MG63 (cell line): ENCODE measurements at regions not wholly inside any gene's neighbourhood (a gene's known extent, or its start where the extent isn't known, plus 50 kb on each side); places are given as distances from the start of the nearest gene placed in this dataset.
"Not testable (repeated sequence)": the region's sequence is repeated elsewhere in the genome, so short reads cannot be mapped to it uniquely, and the experiment has no call there.

Experiments
- DNase-seq: peaks from one replicate; pipeline ENCODE4 v3.0.0-alpha.2; 2020
- H3K27me3 ChIP-seq: fragments of 250-450 bp; sonication (Bioruptor Pico); 2 replicates; pipeline ENCODE4 v1.5.1; 2020; ENCODE audit warnings: mild to moderate bottlenecking, moderate library complexity
- H3K36me3 ChIP-seq: fragments of 250-450 bp; sonication (Bioruptor Pico); 2 replicates; pipeline ENCODE4 v1.5.1; 2020; ENCODE audit warnings: mild to moderate bottlenecking, moderate library complexity
- H3K4me3 ChIP-seq: fragments of 250-450 bp; sonication (Bioruptor Pico); 2 replicates; pipeline ENCODE4 v1.5.1; 2020; ENCODE audit warnings: mild to moderate bottlenecking, moderate library complexity
- H3K9me3 ChIP-seq: fragments of 250-450 bp; sonication (Bioruptor Pico); 2 replicates; pipeline ENCODE4 v1.5.1; 2020; ENCODE audit warnings: mild to moderate bottlenecking, moderate library complexity

GRCh38 chr15:26132811-26133210 is 269.7 kb upstream of the ATP10A start:
- H3K9me3 ChIP-seq, result no peaks in the 10 kb centered on the region
- no peak overlapping the region for H3K4me3 ChIP-seq
- no peaks in the 10 kb centered on the region for H3K27me3 ChIP-seq
- no peak for DNase-seq
- no peaks in the 10 kb centered on the region for H3K36me3 ChIP-seq

GRCh38 chr15:26129852-26130251 is 266.7 kb upstream of the ATP10A start:
- H3K9me3 ChIP-seq, result no peaks in the 10 kb centered on the region
- no peaks in the 10 kb centered on the region for H3K27me3 ChIP-seq
- H3K4me3 ChIP-seq, result no peak overlapping the region
- no peak for DNase-seq
- no peaks in the 10 kb centered on the region for H3K36me3 ChIP-seq

- no peak for DNase-seq
- Histone ChIP-seq H3K4me3 (no peak overlapping the region), H3K36me3 (no peaks in the 10 kb centered on the region), H3K9me3 (no peaks in the 10 kb centered on the region), H3K27me3 (no peaks in the 10 kb centered on the region)
These were observed 265.5 kb upstream of the ATP10A start for GRCh38 chr15:26128611-26129140.

GRCh38 chr15:26126819-26127387 is 263.8 kb upstream of the ATP10A start:
- DNase-seq, result no peak
- H3K4me3 ChIP-seq, result no peak overlapping the region
- no peaks in the 10 kb centered on the region for H3K9me3 ChIP-seq
- H3K36me3 ChIP-seq, result no peaks in the 10 kb centered on the region
- H3K27me3 ChIP-seq, result no peaks in the 10 kb centered on the region

GRCh38 chr15:26126070-26126469 is 262.9 kb upstream of the ATP10A start:
- no peaks in the 10 kb centered on the region for H3K27me3 ChIP-seq

GRCh38 chr15:26125664-26126063 is 262.5 kb upstream of the ATP10A start:
- H3K9me3 ChIP-seq, result no peaks in the 10 kb centered on the region
- no peak for DNase-seq
- no peak overlapping the region for H3K4me3 ChIP-seq
- H3K36me3 ChIP-seq, result no peaks in the 10 kb centered on the region
- H3K27me3 ChIP-seq, result no peaks in the 10 kb centered on the region

More at GRCh38 chr15:26126070-26126469, 262.9 kb upstream of the ATP10A start:
- no peaks in the 10 kb centered on the region for H3K9me3 ChIP-seq
- DNase-seq, result peak; percentile 30
- no peak overlapping the region for H3K4me3 ChIP-seq
- H3K36me3 ChIP-seq, result no peaks in the 10 kb centered on the region

GRCh38 chr15:26119322-26119721 is 256.2 kb upstream of the ATP10A start:
- DNase-seq, result no peak
- H3K9me3 ChIP-seq, result no peaks in the 10 kb centered on the region
- H3K27me3 ChIP-seq, result no peaks in the 10 kb centered on the region
- no peak overlapping the region for H3K4me3 ChIP-seq
- H3K36me3 ChIP-seq, result no peaks in the 10 kb centered on the region

GRCh38 chr15:26115229-26115943 is 252.3 kb upstream of the ATP10A start:
- Histone ChIP-seq H3K4me3 (no peak overlapping the region), H3K9me3 (no peaks in the 10 kb centered on the region), H3K27me3 (no peaks in the 10 kb centered on the region), H3K36me3 (no peaks in the 10 kb centered on the region)
- DNase-seq, result no peak

GRCh38 chr15:26114128-26114527 is 251.0 kb upstream of the ATP10A start:
- H3K27me3 ChIP-seq, H3K4me3 ChIP-seq, DNase-seq, H3K9me3 ChIP-seq, H3K36me3 ChIP-seq: not testable (repeated sequence)

- Histone ChIP-seq H3K9me3 (no peaks in the 10 kb centered on the region), H3K4me3 (no peak overlapping the region), H3K27me3 (no peaks in the 10 kb centered on the region), H3K36me3 (no peaks in the 10 kb centered on the region)
- no peak for DNase-seq
These were observed 250.2 kb upstream of the ATP10A start for GRCh38 chr15:26113296-26113695.

- no peaks in the 10 kb centered on the region for H3K36me3 ChIP-seq
- H3K27me3 ChIP-seq, result no peaks in the 10 kb centered on the region
- DNase-seq, result no peak
- H3K9me3 ChIP-seq, result no peaks in the 10 kb centered on the region
- H3K4me3 ChIP-seq, result no peak overlapping the region
These were observed 246.1 kb upstream of the ATP10A start for GRCh38 chr15:26109203-26109602.

- no peak overlapping the region for H3K4me3 ChIP-seq
- no peaks in the 10 kb centered on the region for H3K9me3 ChIP-seq
- DNase-seq, result no peak
- H3K36me3 ChIP-seq, result no peaks in the 10 kb centered on the region
- H3K27me3 ChIP-seq, result no peaks in the 10 kb centered on the region
These were observed 243.4 kb upstream of the ATP10A start for GRCh38 chr15:26106556-26106955.

GRCh38 chr15:26103002-26103404 is 239.9 kb upstream of the ATP10A start:
- Histone ChIP-seq H3K36me3 (no peaks in the 10 kb centered on the region), H3K27me3 (no peaks in the 10 kb centered on the region), H3K9me3 (no peaks in the 10 kb centered on the region), H3K4me3 (no peak overlapping the region)
- DNase-seq, result no peak

- no peak overlapping the region for H3K4me3 ChIP-seq
- no peaks in the 10 kb centered on the region for H3K27me3 ChIP-seq
- no peaks in the 10 kb centered on the region for H3K36me3 ChIP-seq
- no peaks in the 10 kb centered on the region for H3K9me3 ChIP-seq
- DNase-seq, result no peak
These were observed 239.2 kb upstream of the ATP10A start for GRCh38 chr15:26102365-26102764.

- Histone ChIP-seq H3K4me3 (no peak overlapping the region), H3K36me3 (no peaks in the 10 kb centered on the region), H3K9me3 (no peaks in the 10 kb centered on the region), H3K27me3 (no peaks in the 10 kb centered on the region)
- DNase-seq, result no peak
These were observed 238.3 kb upstream of the ATP10A start for GRCh38 chr15:26101443-26101842.

GRCh38 chr15:26098801-26099200 is 235.7 kb upstream of the ATP10A start:
- H3K36me3 ChIP-seq, result no peaks in the 10 kb centered on the region
- H3K9me3 ChIP-seq, result no peaks in the 10 kb centered on the region
- no peaks in the 10 kb centered on the region for H3K27me3 ChIP-seq
- no peak overlapping the region for H3K4me3 ChIP-seq
- no peak for DNase-seq

GRCh38 chr15:26097216-26097615 is 234.1 kb upstream of the ATP10A start:
- DNase-seq, result no peak
- H3K36me3 ChIP-seq, result no peaks in the 10 kb centered on the region
- H3K4me3 ChIP-seq, result no peak overlapping the region
- no peaks in the 10 kb centered on the region for H3K9me3 ChIP-seq
- H3K27me3 ChIP-seq, result no peaks in the 10 kb centered on the region

- H3K9me3 ChIP-seq, result no peaks in the 10 kb centered on the region
- H3K36me3 ChIP-seq, result no peaks in the 10 kb centered on the region
- no peak overlapping the region for H3K4me3 ChIP-seq
- no peak for DNase-seq
- no peaks in the 10 kb centered on the region for H3K27me3 ChIP-seq
These were observed 233.5 kb upstream of the ATP10A start for GRCh38 chr15:26096581-26096980.
